ENCODE measurements at regions not wholly inside any gene's neighbourhood (a gene's known extent, or its start where the extent isn't known, plus 50 kb on each side); places are given as distances from the start of the nearest gene placed in this dataset.

GRCh38 chr4:123304151-123304964 is 92.2 kb upstream of the SPRY1 start:
- no peak overlapping the region for H3K27ac ChIP-seq
- CTCF ChIA-PET = no interaction called here
- TF ChIP-seq CTCF (conservative IDR thresholded peaks at IDR 0.05; ENCODE audit: low read depth) = no peak
- no peak for DNase-seq (ENCODE audit: low spot score)
- POLR2A ChIA-PET (ENCODE audit: low non-redundant PET) = no interaction called here

- no peak overlapping the region for H3K27ac ChIP-seq
- ChIA-PET POLR2A (ENCODE audit: low non-redundant PET) (no interaction called here), CTCF (no interaction called here)
- no peak for TF ChIP-seq CTCF (conservative IDR thresholded peaks at IDR 0.05; ENCODE audit: low read depth)
- DNase-seq (ENCODE audit: low spot score) = no peak
Observed at GRCh38 chr4:123305736-123306135, 90.9 kb upstream of the SPRY1 start.

GRCh38 chr4:123306769-123307168 is 89.8 kb upstream of the SPRY1 start:
- POLR2A ChIA-PET (ENCODE audit: low non-redundant PET) = no interaction called here

GRCh38 chr4:123308667-123309066 is 87.9 kb upstream of the SPRY1 start:
- no peak overlapping the region for H3K27ac ChIP-seq
- CTCF ChIA-PET = interaction anchor here (0.7 kb wide), 1 partner anchor 395 kb away, joined by 4 read pairs; no protein-coding TSS in a partner anchor
- no peak for DNase-seq (ENCODE audit: low spot score)
- POLR2A ChIA-PET (ENCODE audit: low non-redundant PET) = no interaction called here
- TF ChIP-seq CTCF (conservative IDR thresholded peaks at IDR 0.05; ENCODE audit: low read depth) = no peak

More at GRCh38 chr4:123306769-123307168, 89.8 kb upstream of the SPRY1 start:
- CTCF ChIA-PET = no interaction called here
- DNase-seq (ENCODE audit: low spot score) = no peak
- TF ChIP-seq CTCF (conservative IDR thresholded peaks at IDR 0.05; ENCODE audit: low read depth) = no peak
- H3K27ac ChIP-seq = no peak overlapping the region

GRCh38 chr4:123312116-123312515 is 84.5 kb upstream of the SPRY1 start:
- H3K27ac ChIP-seq = no peak overlapping the region
- DNase-seq (ENCODE audit: low spot score) = no peak
- TF ChIP-seq CTCF (conservative IDR thresholded peaks at IDR 0.05; ENCODE audit: low read depth) = no peak
- ChIA-PET POLR2A (ENCODE audit: low non-redundant PET) (no interaction called here), CTCF (no interaction called here)

GRCh38 chr4:123312951-123313592 is 83.5 kb upstream of the SPRY1 start:
- POLR2A ChIA-PET (ENCODE audit: low non-redundant PET) = no interaction called here
- H3K27ac ChIP-seq = no peak overlapping the region

More at GRCh38 chr4:123312951-123313592, 83.5 kb upstream of the SPRY1 start:
- CTCF ChIA-PET = no interaction called here
- DNase-seq (ENCODE audit: low spot score) = no peak
- TF ChIP-seq CTCF (conservative IDR thresholded peaks at IDR 0.05; ENCODE audit: low read depth) = no peak

Data from RWPE1 (cell line).